ENCODE measurements at regions not wholly inside any gene's neighbourhood (a gene's known extent, or its start where the extent isn't known, plus 50 kb on each side); places are given as distances from the start of the nearest gene placed in this dataset.

GRCh38 chr2:16393500-16394071 lies 272.0 kb downstream of the CYRIA start:
- intact Hi-C loops (cut with micrococcal nuclease), result no loop called here
- TF ChIP-seq, protein P1, sequence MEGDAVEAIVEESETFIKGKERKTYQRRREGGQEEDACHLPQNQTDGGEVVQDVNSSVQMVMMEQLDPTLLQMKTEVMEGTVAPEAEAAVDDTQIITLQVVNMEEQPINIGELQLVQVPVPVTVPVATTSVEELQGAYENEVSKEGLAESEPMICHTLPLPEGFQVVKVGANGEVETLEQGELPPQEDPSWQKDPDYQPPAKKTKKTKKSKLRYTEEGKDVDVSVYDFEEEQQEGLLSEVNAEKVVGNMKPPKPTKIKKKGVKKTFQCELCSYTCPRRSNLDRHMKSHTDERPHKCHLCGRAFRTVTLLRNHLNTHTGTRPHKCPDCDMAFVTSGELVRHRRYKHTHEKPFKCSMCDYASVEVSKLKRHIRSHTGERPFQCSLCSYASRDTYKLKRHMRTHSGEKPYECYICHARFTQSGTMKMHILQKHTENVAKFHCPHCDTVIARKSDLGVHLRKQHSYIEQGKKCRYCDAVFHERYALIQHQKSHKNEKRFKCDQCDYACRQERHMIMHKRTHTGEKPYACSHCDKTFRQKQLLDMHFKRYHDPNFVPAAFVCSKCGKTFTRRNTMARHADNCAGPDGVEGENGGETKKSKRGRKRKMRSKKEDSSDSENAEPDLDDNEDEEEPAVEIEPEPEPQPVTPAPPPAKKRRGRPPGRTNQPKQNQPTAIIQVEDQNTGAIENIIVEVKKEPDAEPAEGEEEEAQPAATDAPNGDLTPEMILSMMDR (IDR thresholded peaks at IDR 0.05), result no peak
- no peak for TF ChIP-seq EZH2 (IDR thresholded peaks at IDR 0.05; ENCODE audit: borderline replicate concordance, insufficient read depth, low read depth, low read length, poor library complexity, severe bottlenecking)
- DNase-seq (no peak), ATAC-seq (ENCODE audit: low read depth) (no peak)
- H3K27me3 ChIP-seq (replicated peaks in 1 of 4; ENCODE audit: control extremely low read depth in 1 of 4, control insufficient read depth in 3 of 4, insufficient read depth in 4 of 4, low read length in 3 of 4), result no peaks in the 10 kb centered on the region
- H3K4me1 Mint-ChIP-seq, result no peaks in the 10 kb centered on the region
- H3K9me3 Mint-ChIP-seq (ENCODE audit: insufficient read depth), result no peaks in the 10 kb centered on the region
- no peak overlapping the region for H3K4me3 ChIP-seq (ENCODE audit: control extremely low read depth in 1 of 5, extremely low read depth in 1 of 5, insufficient read depth in 1 of 5, low read depth in 2 of 5, low read length in 4 of 5)
- H3K9me3 ChIP-seq (ENCODE audit: control extremely low read depth in 1 of 3, control insufficient read depth in 2 of 3, insufficient read depth in 1 of 3, low read length in 2 of 3), result peaks cover 0 to 7% (median 0%) of the 10 kb centered on the region in 3 donors
- POLR2A ChIA-PET, result no interaction called here
- H3K4me1 ChIP-seq (ENCODE audit: control insufficient read depth in 2 of 2, insufficient read depth in 2 of 2, low read length in 2 of 2), result no peaks in the 10 kb centered on the region
- H2AFZ ChIP-seq (ENCODE audit: insufficient read depth, low read depth, low read length, poor library complexity, severe bottlenecking), result no peak overlapping the region
- H3K9ac ChIP-seq (ENCODE audit: low read length), result no peak overlapping the region
- CTCF ChIA-PET, result no interaction called here
- H3K27ac ChIP-seq (ENCODE audit: low read length in 2 of 2), result no peak overlapping the region
- H3K27me3 Mint-ChIP-seq, result no peaks in the 10 kb centered on the region
- no peak overlapping the region for H3K27ac Mint-ChIP-seq
- H4K20me1 ChIP-seq (ENCODE audit: control insufficient read depth, insufficient read depth, low read length, poor library complexity, severe bottlenecking), result no peaks in the 10 kb centered on the region
- 100% methylated on average over 3 of the region's 8 CpGs for WGBS (ENCODE audit: insufficient coverage)
- no peak overlapping the region for H3K4me2 ChIP-seq (replicated peaks; ENCODE audit: low read depth, low read length, poor library complexity, severe bottlenecking)
- H3K79me2 ChIP-seq (ENCODE audit: control insufficient read depth, insufficient read depth, low read length), result no peaks in the 10 kb centered on the region
- H3K4me3 Mint-ChIP-seq, result no peak overlapping the region
- H3K36me3 ChIP-seq (replicated peaks in 1 of 2; ENCODE audit: control extremely low read depth in 1 of 2, control insufficient read depth in 1 of 2, extremely low read depth in 1 of 2, insufficient read depth in 2 of 2, low read length in 1 of 2), result no peaks in the 10 kb centered on the region

- 91% methylated on average over 14 of the region's 14 CpGs for WGBS (ENCODE audit: insufficient coverage)
- no peak overlapping the region for H3K4me3 ChIP-seq (ENCODE audit: control extremely low read depth in 1 of 5, extremely low read depth in 1 of 5, insufficient read depth in 1 of 5, low read depth in 2 of 5, low read length in 4 of 5)
- no peaks in the 10 kb centered on the region for H4K20me1 ChIP-seq (ENCODE audit: control insufficient read depth, insufficient read depth, low read length, poor library complexity, severe bottlenecking)
- no peaks in the 10 kb centered on the region for H3K27me3 Mint-ChIP-seq
- H3K9me3 Mint-ChIP-seq (ENCODE audit: insufficient read depth), result no peaks in the 10 kb centered on the region
- TF ChIP-seq, protein P1 (IDR thresholded peaks at IDR 0.05), result no peak
- TF ChIP-seq EZH2 (IDR thresholded peaks at IDR 0.05; ENCODE audit: borderline replicate concordance, insufficient read depth, low read depth, low read length, poor library complexity, severe bottlenecking), result no peak
- intact Hi-C loops (cut with micrococcal nuclease), result no loop called here
- no peak for ATAC-seq (ENCODE audit: low read depth)
- H3K36me3 ChIP-seq (replicated peaks in 1 of 2; ENCODE audit: control extremely low read depth in 1 of 2, control insufficient read depth in 1 of 2, extremely low read depth in 1 of 2, insufficient read depth in 2 of 2, low read length in 1 of 2), result no peaks in the 10 kb centered on the region
- H3K27ac Mint-ChIP-seq, result no peak overlapping the region
- CTCF ChIA-PET, result no interaction called here
- H3K79me2 ChIP-seq (ENCODE audit: control insufficient read depth, insufficient read depth, low read length), result no peaks in the 10 kb centered on the region
- no peak overlapping the region for H3K27ac ChIP-seq (ENCODE audit: low read length in 2 of 2)
- no peak overlapping the region for H3K4me3 Mint-ChIP-seq
- H3K4me2 ChIP-seq (replicated peaks; ENCODE audit: low read depth, low read length, poor library complexity, severe bottlenecking), result no peak overlapping the region
- H3K4me1 ChIP-seq (ENCODE audit: control insufficient read depth in 2 of 2, insufficient read depth in 2 of 2, low read length in 2 of 2), result no peaks in the 10 kb centered on the region
- peaks cover 0 to 7% (median 0%) of the 10 kb centered on the region in 3 donors for H3K9me3 ChIP-seq (ENCODE audit: control extremely low read depth in 1 of 3, control insufficient read depth in 2 of 3, insufficient read depth in 1 of 3, low read length in 2 of 3)
- no peak for DNase-seq
- POLR2A ChIA-PET, result no interaction called here
- no peaks in the 10 kb centered on the region for H3K27me3 ChIP-seq (replicated peaks in 1 of 4; ENCODE audit: control extremely low read depth in 1 of 4, control insufficient read depth in 3 of 4, insufficient read depth in 4 of 4, low read length in 3 of 4)
- no peaks in the 10 kb centered on the region for H3K4me1 Mint-ChIP-seq
- no peak overlapping the region for H2AFZ ChIP-seq (ENCODE audit: insufficient read depth, low read depth, low read length, poor library complexity, severe bottlenecking)
- H3K9ac ChIP-seq (ENCODE audit: low read length), result no peak overlapping the region
Measured at GRCh38 chr2:16392647-16393499, 272.8 kb downstream of the CYRIA start.

All from B cell (primary cell).